Body of pancreas (tissue), 4 donors: ENCODE measurements at regions not wholly inside any gene's neighbourhood (a gene's known extent, or its start where the extent isn't known, plus 50 kb on each side); places are given as distances from the start of the nearest gene placed in this dataset.
"Not testable (repeated sequence)": the region's sequence is repeated elsewhere in the genome, so short reads cannot be mapped to it uniquely, and the experiment has no call there.

Experiments
- ATAC-seq: fragments of 150-250 bp; one replicate; pipeline ENCODE4 v1.9.1; 2016
- DNase-seq, 4 donors: peaks; one replicate each; pipeline ENCODE4 v3.0.0-alpha.2; 2019
- H3K27ac ChIP-seq, 4 donors: fragments of 200-600 bp; sonication (generic); 1 replicate in 3 of 4; 2 replicates in 1 of 4; pipeline versions ENCODE4 v1.5.1 to v1.6.1; 2016 to 2019; ENCODE audit warnings: mild to moderate bottlenecking in 1 of 4, mixed read lengths in 1 of 4, moderate library complexity in 1 of 4
- H3K27me3 ChIP-seq, 2 donors: fragments of 200-600 bp; sonication (generic); one replicate each; pipeline ENCODE4 v1.6.0; 2016; ENCODE audit warnings: mild to moderate bottlenecking in 1 of 2
- H3K36me3 ChIP-seq, 2 donors: fragments of 200-600 bp; sonication (generic); replicated peaks in 1 of 2; 2 replicates each; pipeline ENCODE4 v1.5.1; 2016; ENCODE audit warnings: low read depth in 2 of 2; ENCODE audit not compliant: insufficient read depth in 1 of 2
- H3K4me1 ChIP-seq: fragments of 200-600 bp; sonication (generic); one replicate; pipeline ENCODE4 v1.6.0; 2016
- H3K4me3 ChIP-seq, 2 donors: fragments of 200-600 bp; sonication (generic); 1 replicate in 1 of 2; 2 replicates in 1 of 2; pipeline ENCODE4 v1.5.1; 2016 to 2019
- H3K9me3 ChIP-seq, 3 donors: fragments of 200-600 bp; sonication (generic); 1 replicate in 2 of 3; 2 replicates in 1 of 3; pipeline ENCODE4 v1.5.1; 2016
- CTCF ChIP-seq, 7 experiments: fragments of 450-650 bp in 4 of 7; fragments of 200-600 bp in 3 of 7; sonication (generic) in 3 of 7; IDR thresholded peaks; one replicate each; pipeline ENCODE4 v1.5.1; 2016 to 2019; ENCODE audit warnings: antibody characterized with exemption in 7 of 7
- POLR2A ChIP-seq, 3 donors: fragments of 450-650 bp; IDR thresholded peaks; one replicate each; pipeline ENCODE4 v1.6.1; 2016; ENCODE audit warnings: antibody characterized with exemption in 3 of 3, mild to moderate bottlenecking in 2 of 3
- WGBS, 2 donors: methylation state at CpG; one replicate each; pipeline ENCODE4 v1.1.5; 2017; 5-methylcytosine and 5-hydroxymethylcytosine counted together
- intact Hi-C: fragments of 100-400 bp; cut with DNase I; formaldehyde crosslinking; loops from one replicate; pipeline ENCODE4 v1.15.1; 2023

DNA sequence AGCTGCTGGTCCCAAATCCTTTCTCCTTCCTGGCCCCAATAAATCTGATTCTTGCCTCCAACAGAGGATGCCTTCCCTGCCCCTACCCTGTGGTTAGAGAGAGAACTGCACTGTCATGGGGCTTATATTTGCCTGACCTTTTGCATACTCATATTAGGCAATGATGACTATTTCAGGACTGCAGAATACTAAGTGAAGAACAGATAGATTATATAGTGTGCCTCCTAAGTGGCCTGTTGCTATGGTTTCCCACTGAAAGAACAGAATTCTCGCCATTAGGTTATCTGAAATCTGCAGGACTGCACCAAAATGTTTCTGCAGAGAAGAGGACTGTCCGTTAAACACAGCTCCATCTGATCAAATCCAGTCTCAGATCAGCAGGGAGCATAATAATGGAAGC lies 87.3 kb upstream of the CCNG1 start:
- WGBS, 2 donors, result 48 to 49% methylated on average over 2 of the region's 2 CpGs
- no peak for DNase-seq
- Histone ChIP-seq H3K4me3 (no peak overlapping the region), H3K27ac (no peak overlapping the region), H3K27me3 (no peaks in the 10 kb centered on the region), H3K4me1 (no peaks in the 10 kb centered on the region), H3K36me3 (no peaks in the 10 kb centered on the region), H3K9me3 (no peaks in the 10 kb centered on the region)
- no peak for TF ChIP-seq CTCF (IDR thresholded peaks at IDR 0.05)
- TF ChIP-seq POLR2A (IDR thresholded peaks at IDR 0.05), result no peak
- ATAC-seq, result no peak
- intact Hi-C loops, result no loop called here

- TF ChIP-seq POLR2A (IDR thresholded peaks at IDR 0.05), result no peak
- TF ChIP-seq CTCF (IDR thresholded peaks at IDR 0.05), result no peak
- intact Hi-C loops, result no loop called here
- ATAC-seq, result no peak
- Histone ChIP-seq H3K27me3 (no peaks in the 10 kb centered on the region), H3K4me1 (no peaks in the 10 kb centered on the region), H3K27ac (no peak overlapping the region), H3K4me3 (no peak overlapping the region), H3K9me3 (no peaks in the 10 kb centered on the region), H3K36me3 (no peaks in the 10 kb centered on the region)
- no peak for DNase-seq
- 24 to 66% methylated on average over 1 of the region's 1 CpG for WGBS, 2 donors
These were observed 84.9 kb upstream of the CCNG1 start for GRCh38 chr5:163352531-163352930.

DNA sequence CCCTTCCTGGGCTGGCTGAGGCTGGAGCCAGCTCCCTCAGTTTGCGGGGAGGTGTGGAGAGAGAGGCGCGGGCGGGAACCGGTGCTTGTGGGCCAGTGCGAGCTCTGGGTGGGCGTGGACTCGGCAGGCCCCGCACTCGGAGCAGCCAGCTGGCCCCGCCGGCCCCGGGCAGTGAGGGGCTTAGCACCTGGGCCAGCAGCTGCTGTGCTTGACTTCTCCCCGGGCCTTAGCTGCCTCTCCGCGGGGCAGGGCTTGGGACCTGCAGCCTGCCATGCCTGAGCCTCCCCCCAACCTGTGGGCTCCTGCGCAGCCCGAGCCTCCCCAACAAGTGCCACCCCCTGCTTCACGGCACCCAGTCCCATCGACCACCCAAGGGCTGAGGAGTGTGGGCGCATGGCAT lies 81.6 kb upstream of the CCNG1 start:
- H3K27me3 ChIP-seq, H3K4me3 ChIP-seq, DNase-seq, H3K27ac ChIP-seq, H3K4me1 ChIP-seq, H3K9me3 ChIP-seq, H3K36me3 ChIP-seq, ATAC-seq, intact Hi-C loops: not testable (repeated sequence)
- 90 to 92% methylated on average over 5 to 20 of the region's 21 CpGs for WGBS, 2 donors

- Histone ChIP-seq H3K4me3 (no peak overlapping the region), H3K4me1 (peaks cover under 1% of the 10 kb centered on the region), H3K36me3 (no peaks in the 10 kb centered on the region), H3K27ac (no peak overlapping the region), H3K9me3 (no peaks in the 10 kb centered on the region), H3K27me3 (no peaks in the 10 kb centered on the region)
- 43 to 44% methylated on average over 2 of the region's 2 CpGs for WGBS, 2 donors
- DNase-seq (no peak), ATAC-seq (no peak)
- intact Hi-C loops, result no loop called here
- TF ChIP-seq CTCF (IDR thresholded peaks at IDR 0.05), result no peak
- TF ChIP-seq POLR2A (IDR thresholded peaks at IDR 0.05), result no peak
These were observed 79.8 kb upstream of the CCNG1 start for GRCh38 chr5:163357636-163358035.

GRCh38 chr5:163360656-163361055 lies 76.7 kb upstream of the CCNG1 start:
- WGBS, 2 donors, result 50 to 70% methylated on average over 3 of the region's 3 CpGs
- H3K4me1 ChIP-seq, result peaks cover 8% of the 10 kb centered on the region
- no peaks in the 10 kb centered on the region for H3K36me3 ChIP-seq
- TF ChIP-seq CTCF (IDR thresholded peaks at IDR 0.05) (no peak), POLR2A (IDR thresholded peaks at IDR 0.05) (no peak)
- no peaks in the 10 kb centered on the region for H3K27me3 ChIP-seq
- intact Hi-C loops, result no loop called here
- no peak overlapping the region for H3K27ac ChIP-seq
- ATAC-seq (no peak), DNase-seq (no peak)
- H3K9me3 ChIP-seq, result no peaks in the 10 kb centered on the region
- no peak overlapping the region for H3K4me3 ChIP-seq
